ENCODE measurements at regions not wholly inside any gene's neighbourhood (a gene's known extent, or its start where the extent isn't known, plus 50 kb on each side); places are given as distances from the start of the nearest gene placed in this dataset.

GRCh38 chr3:9301091-9301490, 51.6 kb upstream of the SRGAP3 start:
- no peaks in the 10 kb centered on the region for H3K27me3 Mint-ChIP-seq
- DNase-seq (no peak), ATAC-seq (no peak)
- peak overlapping the region in 1 of 2 donors; percentile 16 for H3K27ac Mint-ChIP-seq
- peaks cover 5 to 8% of the 10 kb centered on the region in 2 donors for H3K9me3 Mint-ChIP-seq
- no peak overlapping the region for H3K4me3 Mint-ChIP-seq
- peaks cover 17% of the 10 kb centered on the region for H3K4me1 Mint-ChIP-seq

GRCh38 chr3:9301798-9302197, 52.4 kb upstream of the SRGAP3 start:
- ATAC-seq (peak; percentile 73), DNase-seq (no peak)
- Mint-ChIP-seq H3K4me1 (peaks cover 17% of the 10 kb centered on the region), H3K4me3 (peak overlapping the region in 1 of 2 donors; percentile 57), H3K27me3 (no peaks in the 10 kb centered on the region), H3K27ac (no peak overlapping the region), H3K9me3 (peaks cover 5 to 8% of the 10 kb centered on the region in 2 donors)

DNA sequence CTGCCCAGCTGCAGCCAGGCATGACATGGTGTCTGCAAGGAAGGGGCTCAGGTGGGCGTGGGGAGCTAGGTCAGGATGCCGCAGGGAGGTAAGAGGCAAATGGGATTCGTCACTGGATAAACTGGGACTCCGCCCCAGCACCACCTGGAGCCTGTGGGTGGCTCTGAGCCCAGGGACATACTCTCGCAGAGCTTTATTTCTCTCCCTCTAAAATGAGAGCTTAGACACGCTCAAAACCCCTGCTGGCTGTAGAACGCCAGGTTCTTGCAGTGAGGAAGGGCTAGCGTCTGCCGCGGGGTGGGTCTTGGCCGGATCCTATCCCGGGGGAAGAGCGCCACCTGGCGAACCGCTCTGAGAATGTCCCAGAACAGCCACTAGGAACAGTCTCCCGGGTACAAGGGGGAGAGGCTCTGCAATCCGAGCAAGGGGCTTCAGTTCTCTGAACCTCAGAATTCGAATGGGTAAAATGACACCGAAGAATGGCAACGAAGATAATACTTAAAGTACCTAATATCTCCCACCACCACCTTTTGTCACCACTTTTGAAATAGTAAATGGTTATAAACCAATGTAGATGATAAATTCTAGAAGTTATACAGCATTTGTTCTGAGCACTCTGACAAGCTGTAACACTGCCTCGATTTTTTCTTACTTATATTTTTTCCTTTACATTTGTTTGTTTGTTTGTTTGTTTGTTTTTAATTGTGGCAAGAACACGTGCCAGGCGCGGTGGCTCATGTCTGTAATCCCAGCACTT, 53.2 kb upstream of the SRGAP3 start:
- H3K4me3 Mint-ChIP-seq = peak overlapping the region in 1 of 2 donors; percentile 57
- DNase-seq (peak; percentile 74 to 75), ATAC-seq (peak; percentile 93)
- H3K4me1 Mint-ChIP-seq = peaks cover 17% of the 10 kb centered on the region
- no peak overlapping the region for H3K27ac Mint-ChIP-seq
- peaks cover 5 to 8% of the 10 kb centered on the region in 2 donors for H3K9me3 Mint-ChIP-seq
- no peaks in the 10 kb centered on the region for H3K27me3 Mint-ChIP-seq

- no peak for ATAC-seq
- no peaks in the 10 kb centered on the region for H3K9me3 Mint-ChIP-seq
- no peak overlapping the region for H3K4me3 Mint-ChIP-seq
- DNase-seq = no peak
- no peak overlapping the region for H3K27ac Mint-ChIP-seq
- no peaks in the 10 kb centered on the region for H3K27me3 Mint-ChIP-seq
- H3K4me1 Mint-ChIP-seq = no peaks in the 10 kb centered on the region
Measured at GRCh38 chr3:9308298-9308990, 54.4 kb upstream of the THUMPD3 start.

GRCh38 chr3:9310043-9310442, 52.8 kb upstream of the THUMPD3 start:
- ATAC-seq = no peak
- no peak for DNase-seq
- Mint-ChIP-seq H3K4me3 (no peak overlapping the region), H3K4me1 (no peaks in the 10 kb centered on the region), H3K27me3 (no peaks in the 10 kb centered on the region), H3K9me3 (no peaks in the 10 kb centered on the region), H3K27ac (no peak overlapping the region)

GRCh38 chr3:9311228-9311627, 51.6 kb upstream of the THUMPD3 start:
- H3K27ac Mint-ChIP-seq = no peak overlapping the region
- ATAC-seq (no peak), DNase-seq (no peak)
- H3K4me3 Mint-ChIP-seq = no peak overlapping the region
- H3K27me3 Mint-ChIP-seq = no peaks in the 10 kb centered on the region
- no peaks in the 10 kb centered on the region for H3K4me1 Mint-ChIP-seq
- H3K9me3 Mint-ChIP-seq = no peaks in the 10 kb centered on the region

All from stimulated activated naive CD8-positive, alpha-beta T cell treated with anti-CD3 and anti-CD28 coated beads, Interleukin-15, amount 100 ng/mL, for 72 hours (primary cell).